ENCODE measurements at regions not wholly inside any gene's neighbourhood (a gene's known extent, or its start where the extent isn't known, plus 50 kb on each side); places are given as distances from the start of the nearest gene placed in this dataset.

GRCh38 chr11:37616291-37616690 is 1018.3 kb upstream of the RAG2 start (continued):
- TF ChIP-seq, protein P1, sequence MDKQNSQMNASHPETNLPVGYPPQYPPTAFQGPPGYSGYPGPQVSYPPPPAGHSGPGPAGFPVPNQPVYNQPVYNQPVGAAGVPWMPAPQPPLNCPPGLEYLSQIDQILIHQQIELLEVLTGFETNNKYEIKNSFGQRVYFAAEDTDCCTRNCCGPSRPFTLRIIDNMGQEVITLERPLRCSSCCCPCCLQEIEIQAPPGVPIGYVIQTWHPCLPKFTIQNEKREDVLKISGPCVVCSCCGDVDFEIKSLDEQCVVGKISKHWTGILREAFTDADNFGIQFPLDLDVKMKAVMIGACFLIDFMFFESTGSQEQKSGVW (CRISPR knock-in tag; IDR thresholded peaks at IDR 0.05; ENCODE audit: borderline replicate concordance) = no peak
- no peak for TF ChIP-seq ATF2 (CRISPR knock-in tag; IDR thresholded peaks at IDR 0.05)
- no peak for TF ChIP-seq ZNF468 (CRISPR knock-in tag; IDR thresholded peaks at IDR 0.05)
- TF ChIP-seq XBP1 (CRISPR knock-in tag; IDR thresholded peaks at IDR 0.05) = no peak

- BruUV-seq (replicated peaks) = no TSS peak
- CTCF ChIA-PET (ENCODE audit: low intra/inter-chr PET ratio, low total read pairs) = no interaction called here
- no peak overlapping the region for H3K27ac ChIP-seq (ENCODE audit: extremely low read length, insufficient read depth, low read length)
- H3K36me3 ChIP-seq (replicated peaks in 1 of 2; ENCODE audit: control insufficient read depth in 1 of 2, insufficient read depth in 2 of 2, low read length in 2 of 2) = no peaks in the 10 kb centered on the region
- no peak overlapping the region for H3K9ac ChIP-seq (ENCODE audit: insufficient read depth, low read depth, low read length)
- H3K4me1 ChIP-seq (ENCODE audit: insufficient read depth, low read length) = no peaks in the 10 kb centered on the region
- H3K4me2 ChIP-seq (ENCODE audit: low read depth, low read length) = no peak overlapping the region
- H3K27me3 ChIP-seq (ENCODE audit: control insufficient read depth in 1 of 2, insufficient read depth in 2 of 2, low read length in 2 of 2) = no peaks in the 10 kb centered on the region
- DNase-seq (ENCODE audit: low spot score) (no peak), ATAC-seq (no peak), FAIRE-seq (no peak)
- WGBS (ENCODE audit: low lambda C conversion rate) = 0% methylated on average over 1 of the region's 1 CpG
- H4K20me1 ChIP-seq (ENCODE audit: insufficient read depth, low read length) = no peaks in the 10 kb centered on the region
- H2AFZ ChIP-seq (ENCODE audit: low read length) = no peak overlapping the region
- no peak for TF ChIP-seq NR2F6 (IDR thresholded peaks at IDR 0.05)
- TF ChIP-seq NR2F6 (CRISPR knock-in tag; IDR thresholded peaks at IDR 0.05) = no peak
- no peak for TF ChIP-seq KAT8 (CRISPR knock-in tag; IDR thresholded peaks at IDR 0.05)
- no peak for TF ChIP-seq ZNF138 (CRISPR knock-in tag; IDR thresholded peaks at IDR 0.05; ENCODE audit: low read depth)
- no peak for TF ChIP-seq MAFG (CRISPR knock-in tag; IDR thresholded peaks at IDR 0.05)
- no peak for TF ChIP-seq NCOA2 (CRISPR knock-in tag; IDR thresholded peaks at IDR 0.05)
- no peaks in the 10 kb centered on the region for H3K79me2 ChIP-seq (ENCODE audit: insufficient read depth, low read length)
- intact Hi-C loops (cut with micrococcal nuclease; ENCODE audit: unreplicated experiment) (no loop called here), in situ Hi-C loops (cut with HindIII; ENCODE audit: extremely low pct_ligation_motif_present, low pct_unique_long_range_greater_than_20kb) (no loop called here)
- POLR2A ChIA-PET = no interaction called here
- peaks cover 24% of the 10 kb centered on the region; the same call in 1 of the 2 replicates for H3K9me3 ChIP-seq (ENCODE audit: low read length)
- H3K4me3 ChIP-seq (replicated peaks in 1 of 3; ENCODE audit: insufficient read depth in 1 of 3, low read depth in 2 of 3, low read length in 3 of 3) = no peak overlapping the region
Observed at GRCh38 chr11:37613031-37613430, 1015.0 kb upstream of the RAG2 start.

Measured in HepG2 (cell line).